ENCODE measurements at regions not wholly inside any gene's neighbourhood (a gene's known extent, or its start where the extent isn't known, plus 50 kb on each side); places are given as distances from the start of the nearest gene placed in this dataset.

- TF ChIP-seq USF2 (CRISPR knock-in tag; IDR thresholded peaks at IDR 0.05) (peak; percentile 81), KHSRP (IDR thresholded peaks at IDR 0.05) (no peak), E2F3 (CRISPR knock-in tag; IDR thresholded peaks at IDR 0.05) (no peak), ARHGAP35 (IDR thresholded peaks at IDR 0.05; ENCODE audit: partially characterized antibody) (no peak), CHD4 (IDR thresholded peaks at IDR 0.05; ENCODE audit: insufficient read depth, insufficient replicate concordance, low read depth, low read length, poor library complexity, severe bottlenecking) (no peak), CBFA2T2 (conservative IDR thresholded peaks at IDR 0.05) (0 out of 2 replicates have a peak, but pooled peaks have one; percentile 5), PTRF (tag; IDR thresholded peaks at IDR 0.05) (no peak)
Observed at GRCh38 chr12:118618695-118619094, 242.3 kb downstream of the SUDS3 start (continued).

- H3K4me3 ChIP-seq: no peak overlapping the region
- no peaks in the 10 kb centered on the region for H3K9me1 ChIP-seq (ENCODE audit: control insufficient read depth, insufficient read depth, low read length)
- no peaks in the 10 kb centered on the region for H3K36me3 ChIP-seq (ENCODE audit: control insufficient read depth, insufficient read depth, low read length)
- ChIA-PET POLR2A (no interaction called here), CTCF (ENCODE audit: low intra/inter-chr PET ratio) (no interaction called here)
- 0% methylated on average over 3 of the region's 3 CpGs for WGBS (ENCODE audit: insufficient coverage, low coverage, missing lambda C conversion rate)
- in situ Hi-C loops (cut with MboI) (loop anchor here (10.0 kb wide), 1 partner anchor 210 kb away; no protein-coding TSS in a partner anchor), intact Hi-C loops (cut with micrococcal nuclease) (loop anchor here (10.0 kb wide), 1 partner anchor 220 kb away; no protein-coding TSS in a partner anchor)
- no peak overlapping the region for H2AFZ ChIP-seq (ENCODE audit: low read depth, low read length)
- peaks cover 0 to 8% of the 10 kb centered on the region in 2 experiments; a peak in 3 of 5 replicates for H3K4me1 ChIP-seq (replicated peaks in 1 of 2; ENCODE audit: control insufficient read depth in 2 of 2, insufficient read depth in 2 of 2, low read length in 2 of 2)
- 0 out of 4 replicates have a peak overlapping the region, but pooled peaks of 1 of the 2 experiments have one; percentile 1 for H3K9ac ChIP-seq (ENCODE audit: insufficient read depth in 1 of 2, low read depth in 2 of 2, low read length in 2 of 2)
- no peaks in the 10 kb centered on the region for H3K27me3 ChIP-seq (ENCODE audit: control insufficient read depth in 2 of 2, insufficient read depth in 2 of 2, low read length in 2 of 2)
- no peak overlapping the region for H3K4me2 ChIP-seq (ENCODE audit: insufficient read depth, low read length)
- no TSS peak for BruUV-seq (replicated peaks)
- FAIRE-seq (no peak), DNase-seq (ENCODE audit: extremely low read depth in 1 of 4, low spot score in 3 of 4) (peak; percentile 11 to 70 (median 32)), ATAC-seq (peak; percentile 92)
- H3K9me3 ChIP-seq (replicated peaks; ENCODE audit: control insufficient read depth, insufficient read depth, low read depth, low read length): no peaks in the 10 kb centered on the region
- H4K20me1 ChIP-seq (replicated peaks; ENCODE audit: control insufficient read depth, insufficient read depth, low read length): no peaks in the 10 kb centered on the region
- H3K27ac ChIP-seq (ENCODE audit: extremely low read depth, low read depth, low read length): peak overlapping the region; percentile 34; the same call in 2 of the 3 replicates
- no peaks in the 10 kb centered on the region for H3K79me2 ChIP-seq (ENCODE audit: control insufficient read depth, insufficient read depth, low read length)
- TF ChIP-seq BDP1 (IDR thresholded peaks at IDR 0.05; ENCODE audit: insufficient read depth, insufficient read length) (no peak), ZNF507 (tag; conservative IDR thresholded peaks at IDR 0.05) (no peak), MECOM (CRISPR knock-in tag; IDR thresholded peaks at IDR 0.05) (peak; percentile 80), SOX6 (IDR thresholded peaks at IDR 0.05) (peak; percentile 74), POLR2AphosphoS5 (IDR thresholded peaks at IDR 0.05; ENCODE audit: control insufficient read depth, insufficient read depth, low read depth, low read length) (0 out of 2 replicates have a peak, but pooled peaks have one; percentile 31), SMARCA4 (IDR thresholded peaks at IDR 0.05) (peak; percentile 65; the same call in 1 of the 2 replicates), ETS2 (tag; IDR thresholded peaks at IDR 0.05; ENCODE audit: borderline replicate concordance, poor library complexity, severe bottlenecking) (no peak), ZNF282 (CRISPR knock-in tag; IDR thresholded peaks at IDR 0.05) (no peak), PHTF2 (CRISPR knock-in tag; IDR thresholded peaks at IDR 0.05) (no peak), ARHGAP35 (IDR thresholded peaks at IDR 0.05; ENCODE audit: partially characterized antibody) (no peak), ILK (tag; IDR thresholded peaks at IDR 0.05; ENCODE audit: borderline replicate concordance, low read depth) (no peak)
- TF ChIP-seq, protein P1, sequence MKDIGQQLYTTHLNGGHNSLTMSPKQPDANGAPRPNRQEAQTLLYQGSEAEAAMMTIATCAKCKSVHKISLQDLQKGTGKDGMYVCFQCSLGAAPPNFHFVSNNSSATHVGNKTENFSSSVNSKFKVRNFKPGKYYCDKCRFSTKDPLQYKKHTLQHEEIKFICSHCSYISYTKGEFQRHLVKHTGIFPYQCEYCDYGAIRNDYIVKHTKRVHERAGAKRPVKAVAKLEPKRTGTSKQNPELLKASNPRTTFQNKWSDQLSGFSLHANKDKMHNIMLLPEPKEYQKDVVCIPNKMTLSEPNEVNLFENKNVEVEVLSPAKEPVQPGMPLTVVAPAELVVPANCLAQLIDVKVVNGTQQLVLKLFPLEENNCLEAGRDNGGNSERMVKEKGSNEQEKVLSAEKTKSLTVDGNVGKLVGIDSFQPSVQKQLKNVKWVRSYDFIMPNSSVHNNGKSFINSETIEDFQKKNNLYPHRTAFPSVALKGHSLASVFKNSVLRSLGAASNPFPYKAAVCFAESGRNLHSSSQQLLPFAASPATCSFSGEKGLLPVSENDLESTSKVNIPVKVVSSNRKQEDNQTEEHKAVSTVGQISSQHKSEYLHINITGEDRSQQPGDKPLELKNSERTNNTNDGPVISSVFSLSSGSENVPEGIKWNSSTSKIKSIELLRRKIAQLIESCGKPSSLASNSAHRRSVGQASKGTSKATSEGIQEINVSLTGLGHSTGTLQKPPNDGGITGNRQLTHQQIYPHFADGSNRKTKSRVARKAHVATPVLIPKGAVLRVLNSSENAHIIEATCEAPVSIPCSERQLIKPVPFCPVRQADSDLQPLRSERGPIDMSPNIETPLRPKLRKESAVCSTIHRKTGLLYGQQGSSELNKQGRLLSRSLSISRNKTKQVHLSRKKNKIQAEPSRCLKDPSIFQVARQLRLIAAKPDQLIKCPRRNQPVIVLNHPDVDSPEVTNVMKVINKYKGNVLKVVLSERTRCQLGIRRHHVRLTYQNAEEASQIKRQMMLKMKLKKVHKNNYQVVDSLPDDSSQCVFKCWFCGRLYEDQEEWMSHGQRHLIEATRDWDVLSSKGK (CRISPR knock-in tag; IDR thresholded peaks at IDR 0.05): no peak
Observed at GRCh38 chr12:118625050-118625675, 248.8 kb downstream of the SUDS3 start.
